Caco-2 (cell line): ENCODE measurements at regions not wholly inside any gene's neighbourhood (a gene's known extent, or its start where the extent isn't known, plus 50 kb on each side); places are given as distances from the start of the nearest gene placed in this dataset.

Source experiments
- BruUV-seq: library from RNA; stranded (reverse); fragments of 400-500 nt; replicated peaks from 2 replicates; lab custom pipeline; 2021; lab: Mats Ljungman, UMichigan
- CTCF ChIA-PET: fragments of 300-600 bp; sonication (Branson Sonifier 250); formaldehyde crosslinking; loops from one replicate; lab custom pipeline; 2022; ENCODE audit warnings: antibody characterized with exemption; lab: Charles Lee
- POLR2A ChIA-PET: fragments of 300-600 bp; sonication (Branson Sonifier 250); formaldehyde crosslinking; loops from one replicate; lab custom pipeline; 2022; ENCODE audit warnings: antibody characterized with exemption; lab: Charles Lee
- DNase-seq, 2 experiments: peaks; one replicate each; pipeline versions ENCODE4 v3.0.0 to v3.0.0-alpha.2; 2020 to 2022
- H3K27me3 ChIP-seq: replicated peaks from 2 replicates; pipeline ENCODE4 v1.6.0; 2011; ENCODE audit warnings: low read length; ENCODE audit not compliant: control insufficient read depth, insufficient read depth
- H3K36me3 ChIP-seq: 2 replicates; pipeline ENCODE4 v1.5.1; 2011; ENCODE audit warnings: low read length; ENCODE audit not compliant: control insufficient read depth, insufficient read depth
- H3K4me1 ChIP-seq: fragments of 250-450 bp; sonication (Bioruptor Pico); 2 replicates; pipeline ENCODE4 v1.5.1; 2020; ENCODE audit warnings: mild to moderate bottlenecking
- H3K4me3 ChIP-seq: 2 replicates; pipeline ENCODE4 v1.5.1; 2011; ENCODE audit warnings: low read depth, mild to moderate bottlenecking, control low read depth, low read length
- H3K9me3 ChIP-seq: fragments of 250-450 bp; sonication (Bioruptor Pico); 2 replicates; pipeline ENCODE4 v1.5.1; 2020; ENCODE audit warnings: mild to moderate bottlenecking, moderate library complexity
- H3K27ac Mint-ChIP-seq: one replicate; pipeline ENCODE4 v1.8.0; 2022; ENCODE audit warnings: mixed read lengths; ENCODE audit not compliant: unreplicated experiment
- H3K27me3 Mint-ChIP-seq: one replicate; pipeline ENCODE4 v1.8.0; 2022; ENCODE audit warnings: mixed read lengths; ENCODE audit not compliant: insufficient read depth, unreplicated experiment
- H3K36me3 Mint-ChIP-seq: one replicate; pipeline ENCODE4 v1.8.0; 2022; ENCODE audit warnings: mild to moderate bottlenecking, mixed read lengths; ENCODE audit not compliant: insufficient read depth, unreplicated experiment
- H3K4me1 Mint-ChIP-seq: one replicate; pipeline ENCODE4 v1.8.0; 2022; ENCODE audit warnings: low read depth, mixed read lengths; ENCODE audit not compliant: unreplicated experiment
- H3K4me3 Mint-ChIP-seq: one replicate; pipeline ENCODE4 v1.8.0; 2022; ENCODE audit warnings: mild to moderate bottlenecking, moderate library complexity, mixed read lengths; ENCODE audit not compliant: unreplicated experiment
- H3K9me3 Mint-ChIP-seq: one replicate; pipeline ENCODE4 v1.8.0; 2022; ENCODE audit warnings: mixed read lengths; ENCODE audit not compliant: unreplicated experiment
- intact Hi-C: fragments of 100-400 bp; cut with micrococcal nuclease; formaldehyde crosslinking; loops from one replicate; pipeline ENCODE4 v1.10.0; 2022; ENCODE audit not compliant: unreplicated experiment
- TF ChIP-seq, protein P1 (sequence below), 2 experiments: fragments of 200-600 bp in 1 of 2; IDR thresholded peaks; 1 replicate in 1 of 2; 2 replicates in 1 of 2; pipeline versions ENCODE4 v1.5.1 to v1.8.0; 2011 to 2022; ENCODE audit warnings: antibody characterized with exemption in 1 of 2, control low read depth in 1 of 2, inconsistent platforms in 1 of 2, low read depth in 1 of 2, low read length in 1 of 2, mild to moderate bottlenecking in 1 of 2, moderate library complexity in 1 of 2; ENCODE audit not compliant: insufficient read depth in 1 of 2, severe bottlenecking in 1 of 2, unreplicated experiment in 1 of 2

DNA sequence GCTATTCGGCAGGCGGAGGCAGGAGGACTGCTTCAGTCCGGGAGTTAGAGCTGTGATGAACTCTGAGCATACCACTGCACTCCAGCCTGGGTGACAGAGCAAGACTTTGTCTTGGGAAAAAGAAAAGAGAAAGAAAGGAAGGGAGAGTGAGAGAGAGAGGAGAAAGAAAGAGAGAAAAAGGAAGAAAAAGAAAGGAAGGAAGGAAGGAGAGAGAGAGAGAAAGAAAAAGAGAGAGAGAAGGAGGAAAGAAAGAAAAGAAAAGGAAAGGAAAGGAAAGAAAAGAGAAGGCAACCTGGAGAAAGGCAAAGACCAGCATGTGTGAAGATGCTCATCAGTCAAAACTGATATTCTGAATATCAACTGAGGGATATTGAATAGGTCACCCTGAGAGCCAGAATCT lies 143.1 kb upstream of the SASH1 start:
- ChIA-PET POLR2A (no interaction called here), CTCF (no interaction called here)
- Mint-ChIP-seq H3K4me3 (no peak overlapping the region), H3K9me3 (no peaks in the 10 kb centered on the region), H3K27ac (no peak overlapping the region), H3K36me3 (no peaks in the 10 kb centered on the region), H3K4me1 (peaks cover 7% of the 10 kb centered on the region), H3K27me3 (no peaks in the 10 kb centered on the region)
- TF ChIP-seq, protein P1, sequence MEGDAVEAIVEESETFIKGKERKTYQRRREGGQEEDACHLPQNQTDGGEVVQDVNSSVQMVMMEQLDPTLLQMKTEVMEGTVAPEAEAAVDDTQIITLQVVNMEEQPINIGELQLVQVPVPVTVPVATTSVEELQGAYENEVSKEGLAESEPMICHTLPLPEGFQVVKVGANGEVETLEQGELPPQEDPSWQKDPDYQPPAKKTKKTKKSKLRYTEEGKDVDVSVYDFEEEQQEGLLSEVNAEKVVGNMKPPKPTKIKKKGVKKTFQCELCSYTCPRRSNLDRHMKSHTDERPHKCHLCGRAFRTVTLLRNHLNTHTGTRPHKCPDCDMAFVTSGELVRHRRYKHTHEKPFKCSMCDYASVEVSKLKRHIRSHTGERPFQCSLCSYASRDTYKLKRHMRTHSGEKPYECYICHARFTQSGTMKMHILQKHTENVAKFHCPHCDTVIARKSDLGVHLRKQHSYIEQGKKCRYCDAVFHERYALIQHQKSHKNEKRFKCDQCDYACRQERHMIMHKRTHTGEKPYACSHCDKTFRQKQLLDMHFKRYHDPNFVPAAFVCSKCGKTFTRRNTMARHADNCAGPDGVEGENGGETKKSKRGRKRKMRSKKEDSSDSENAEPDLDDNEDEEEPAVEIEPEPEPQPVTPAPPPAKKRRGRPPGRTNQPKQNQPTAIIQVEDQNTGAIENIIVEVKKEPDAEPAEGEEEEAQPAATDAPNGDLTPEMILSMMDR (IDR thresholded peaks at IDR 0.05; ENCODE audit: insufficient read depth in 1 of 2, low read depth in 1 of 2, low read length in 1 of 2, severe bottlenecking in 1 of 2, unreplicated experiment in 1 of 2), result no peak
- no TSS peak for BruUV-seq
- no peaks in the 10 kb centered on the region for H3K27me3 ChIP-seq
- no peaks in the 10 kb centered on the region for H3K4me1 ChIP-seq
- H3K4me3 ChIP-seq, result no peak overlapping the region
- no peak for DNase-seq
- H3K36me3 ChIP-seq, result no peaks in the 10 kb centered on the region
- no peaks in the 10 kb centered on the region for H3K9me3 ChIP-seq
- intact Hi-C loops, result no loop called here

GRCh38 chr6:148200293-148200692 lies 142.3 kb upstream of the SASH1 start:
- Mint-ChIP-seq H3K36me3 (no peaks in the 10 kb centered on the region), H3K4me1 (peaks cover 7% of the 10 kb centered on the region), H3K4me3 (no peak overlapping the region), H3K27me3 (no peaks in the 10 kb centered on the region), H3K9me3 (no peaks in the 10 kb centered on the region), H3K27ac (no peak overlapping the region)
- H3K36me3 ChIP-seq, result no peaks in the 10 kb centered on the region
- no peaks in the 10 kb centered on the region for H3K27me3 ChIP-seq
- BruUV-seq, result no TSS peak
- intact Hi-C loops, result no loop called here
- CTCF ChIA-PET, result no interaction called here
- TF ChIP-seq, protein P1 (IDR thresholded peaks at IDR 0.05; ENCODE audit: insufficient read depth in 1 of 2, low read depth in 1 of 2, low read length in 1 of 2, severe bottlenecking in 1 of 2, unreplicated experiment in 1 of 2), result no peak
- H3K4me3 ChIP-seq, result no peak overlapping the region
- H3K4me1 ChIP-seq, result no peaks in the 10 kb centered on the region
- DNase-seq, result peak in 1 of 2 experiments; percentile 26
- POLR2A ChIA-PET, result no interaction called here
- no peaks in the 10 kb centered on the region for H3K9me3 ChIP-seq

DNA sequence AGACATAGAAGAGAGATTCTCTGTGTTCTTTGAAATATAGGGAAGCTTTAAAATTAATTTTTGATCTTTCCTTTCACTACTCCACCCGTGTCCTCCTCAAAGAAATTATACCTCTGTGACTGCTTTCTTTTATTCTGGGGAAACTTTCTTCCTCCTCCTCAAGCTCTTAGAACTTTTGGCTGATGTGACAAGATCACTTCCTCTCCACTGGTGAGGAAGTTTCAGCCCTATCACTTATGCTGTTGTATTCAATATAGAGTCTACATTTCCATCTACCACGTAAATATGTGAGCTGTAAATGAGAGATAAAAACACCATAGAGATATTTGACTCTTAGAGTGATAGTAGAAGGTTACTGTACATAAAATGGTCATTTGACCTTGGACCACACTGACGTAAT lies 141.9 kb upstream of the SASH1 start:
- POLR2A ChIA-PET, result no interaction called here

More for the DNA sequence above, 141.9 kb upstream of the SASH1 start:
- H3K27ac Mint-ChIP-seq, result no peak overlapping the region
- intact Hi-C loops, result no loop called here
- Histone ChIP-seq H3K27me3 (no peaks in the 10 kb centered on the region), H3K36me3 (no peaks in the 10 kb centered on the region), H3K4me3 (no peak overlapping the region), H3K9me3 (no peaks in the 10 kb centered on the region), H3K4me1 (no peaks in the 10 kb centered on the region)
- BruUV-seq, result no TSS peak
- H3K4me3 Mint-ChIP-seq, result no peak overlapping the region
- no peaks in the 10 kb centered on the region for H3K9me3 Mint-ChIP-seq
- CTCF ChIA-PET, result no interaction called here
- no peaks in the 10 kb centered on the region for H3K27me3 Mint-ChIP-seq
- H3K36me3 Mint-ChIP-seq, result no peaks in the 10 kb centered on the region
- TF ChIP-seq, protein P1 (IDR thresholded peaks at IDR 0.05; ENCODE audit: insufficient read depth in 1 of 2, low read depth in 1 of 2, low read length in 1 of 2, severe bottlenecking in 1 of 2, unreplicated experiment in 1 of 2), result no peak
- H3K4me1 Mint-ChIP-seq, result peaks cover 7% of the 10 kb centered on the region
- DNase-seq, result no peak
